ENCODE measurements at regions not wholly inside any gene's neighbourhood (a gene's known extent, or its start where the extent isn't known, plus 50 kb on each side); places are given as distances from the start of the nearest gene placed in this dataset.

DNA sequence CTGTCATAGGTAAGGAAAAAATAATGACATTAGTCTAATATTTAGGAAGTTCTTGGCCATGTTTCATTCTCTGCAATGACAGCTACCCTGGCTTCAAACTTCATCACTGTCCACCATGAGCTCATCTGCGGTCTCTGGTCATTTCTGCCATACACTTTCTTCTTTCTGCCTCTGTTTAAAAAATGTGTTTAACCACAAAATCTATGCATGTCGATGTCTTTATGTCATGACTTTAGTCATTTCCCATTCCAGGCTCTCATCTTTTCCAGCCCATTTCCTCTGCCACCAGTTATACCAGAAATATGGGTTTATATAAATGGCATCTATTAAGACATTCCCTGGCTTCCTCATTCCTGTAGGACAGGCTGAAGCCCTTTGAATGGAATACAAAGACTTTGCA is 68.5 kb upstream of the DUSP10 start:
- TF ChIP-seq, protein P1, sequence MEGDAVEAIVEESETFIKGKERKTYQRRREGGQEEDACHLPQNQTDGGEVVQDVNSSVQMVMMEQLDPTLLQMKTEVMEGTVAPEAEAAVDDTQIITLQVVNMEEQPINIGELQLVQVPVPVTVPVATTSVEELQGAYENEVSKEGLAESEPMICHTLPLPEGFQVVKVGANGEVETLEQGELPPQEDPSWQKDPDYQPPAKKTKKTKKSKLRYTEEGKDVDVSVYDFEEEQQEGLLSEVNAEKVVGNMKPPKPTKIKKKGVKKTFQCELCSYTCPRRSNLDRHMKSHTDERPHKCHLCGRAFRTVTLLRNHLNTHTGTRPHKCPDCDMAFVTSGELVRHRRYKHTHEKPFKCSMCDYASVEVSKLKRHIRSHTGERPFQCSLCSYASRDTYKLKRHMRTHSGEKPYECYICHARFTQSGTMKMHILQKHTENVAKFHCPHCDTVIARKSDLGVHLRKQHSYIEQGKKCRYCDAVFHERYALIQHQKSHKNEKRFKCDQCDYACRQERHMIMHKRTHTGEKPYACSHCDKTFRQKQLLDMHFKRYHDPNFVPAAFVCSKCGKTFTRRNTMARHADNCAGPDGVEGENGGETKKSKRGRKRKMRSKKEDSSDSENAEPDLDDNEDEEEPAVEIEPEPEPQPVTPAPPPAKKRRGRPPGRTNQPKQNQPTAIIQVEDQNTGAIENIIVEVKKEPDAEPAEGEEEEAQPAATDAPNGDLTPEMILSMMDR (IDR thresholded peaks at IDR 0.05) = no peak
- TF ChIP-seq TEAD1 (CRISPR knock-in tag; IDR thresholded peaks at IDR 0.05) (no peak), ESRRA (CRISPR knock-in tag; IDR thresholded peaks at IDR 0.05; ENCODE audit: borderline replicate concordance) (no peak)

Data from WTC11 (cell line).